ENCODE measurements at regions not wholly inside any gene's neighbourhood (a gene's known extent, or its start where the extent isn't known, plus 50 kb on each side); places are given as distances from the start of the nearest gene placed in this dataset.

DNA sequence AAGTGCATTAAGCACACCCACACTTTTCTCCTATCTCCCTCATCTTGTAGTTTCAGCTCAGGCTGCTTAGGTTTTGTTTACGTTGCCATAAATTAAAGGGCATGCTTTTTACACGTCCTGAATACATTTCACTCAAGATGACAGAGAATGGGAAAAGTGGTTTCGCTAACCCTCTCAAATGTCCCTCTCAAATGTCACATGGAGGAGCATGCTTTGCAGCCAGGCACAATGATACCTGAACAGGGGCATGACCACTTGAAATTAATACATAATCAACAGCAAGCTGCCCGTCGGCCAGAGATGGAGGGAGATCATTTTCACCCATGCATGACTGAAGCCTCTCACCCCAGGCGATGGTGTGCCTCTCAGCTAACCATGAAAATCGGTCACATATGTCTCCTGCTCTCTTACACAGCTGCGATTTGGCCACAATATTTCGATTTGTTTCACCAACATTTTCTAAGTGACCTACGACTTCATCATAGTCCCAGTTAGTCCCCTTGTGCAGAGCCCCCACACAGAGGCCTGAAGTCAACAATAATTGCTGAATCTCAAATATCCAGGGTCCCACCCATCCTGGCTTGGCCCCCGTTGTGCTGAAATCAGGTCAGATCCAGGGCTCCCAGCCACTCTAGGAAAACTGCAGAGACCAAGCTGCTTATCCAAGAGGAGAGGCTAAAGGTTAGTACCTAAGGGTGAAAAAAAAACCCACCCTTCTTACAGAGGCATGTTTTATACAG, 373.9 kb upstream of the NFE2L3 start:
- DNase-seq: no peak
- H3K4me3 ChIP-seq (ENCODE audit: low read depth, low read length): no peak overlapping the region
- no peaks in the 10 kb centered on the region for H3K9me3 ChIP-seq (ENCODE audit: severe bottlenecking)
- no peak overlapping the region for H3K27ac ChIP-seq
- no peaks in the 10 kb centered on the region for H3K36me3 ChIP-seq
- TF ChIP-seq, protein P1, sequence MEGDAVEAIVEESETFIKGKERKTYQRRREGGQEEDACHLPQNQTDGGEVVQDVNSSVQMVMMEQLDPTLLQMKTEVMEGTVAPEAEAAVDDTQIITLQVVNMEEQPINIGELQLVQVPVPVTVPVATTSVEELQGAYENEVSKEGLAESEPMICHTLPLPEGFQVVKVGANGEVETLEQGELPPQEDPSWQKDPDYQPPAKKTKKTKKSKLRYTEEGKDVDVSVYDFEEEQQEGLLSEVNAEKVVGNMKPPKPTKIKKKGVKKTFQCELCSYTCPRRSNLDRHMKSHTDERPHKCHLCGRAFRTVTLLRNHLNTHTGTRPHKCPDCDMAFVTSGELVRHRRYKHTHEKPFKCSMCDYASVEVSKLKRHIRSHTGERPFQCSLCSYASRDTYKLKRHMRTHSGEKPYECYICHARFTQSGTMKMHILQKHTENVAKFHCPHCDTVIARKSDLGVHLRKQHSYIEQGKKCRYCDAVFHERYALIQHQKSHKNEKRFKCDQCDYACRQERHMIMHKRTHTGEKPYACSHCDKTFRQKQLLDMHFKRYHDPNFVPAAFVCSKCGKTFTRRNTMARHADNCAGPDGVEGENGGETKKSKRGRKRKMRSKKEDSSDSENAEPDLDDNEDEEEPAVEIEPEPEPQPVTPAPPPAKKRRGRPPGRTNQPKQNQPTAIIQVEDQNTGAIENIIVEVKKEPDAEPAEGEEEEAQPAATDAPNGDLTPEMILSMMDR (IDR thresholded peaks at IDR 0.05; ENCODE audit: low read depth, low read length): no peak
- H3K27me3 ChIP-seq (ENCODE audit: insufficient read depth, low read depth, severe bottlenecking): no peaks in the 10 kb centered on the region

DNA sequence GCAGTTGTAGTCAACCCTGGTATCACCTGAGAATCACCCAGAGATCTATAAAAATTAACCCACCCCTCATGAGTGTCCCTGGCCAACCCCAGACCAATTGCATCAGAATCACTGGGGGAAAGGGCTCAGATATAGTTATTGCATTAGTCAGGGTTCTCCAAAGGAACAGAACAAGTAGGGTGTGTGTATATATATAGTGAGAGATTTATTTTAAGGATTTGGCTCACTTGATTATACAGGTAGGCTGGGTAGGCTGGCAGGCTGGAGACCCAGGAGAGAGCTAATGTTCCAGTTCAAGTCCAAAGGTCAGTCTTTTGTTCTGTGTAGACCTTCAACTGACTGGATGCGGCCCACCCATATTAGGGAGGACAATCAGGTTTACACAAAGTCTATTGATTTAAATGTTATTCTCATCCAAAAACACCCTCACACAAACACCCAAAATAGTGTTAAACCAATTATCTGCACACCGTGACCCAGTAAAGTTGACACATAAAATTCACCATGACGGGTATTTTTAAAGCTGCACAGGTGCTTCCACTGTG, 372.9 kb upstream of the NFE2L3 start:
- DNase-seq: no peak

DNA sequence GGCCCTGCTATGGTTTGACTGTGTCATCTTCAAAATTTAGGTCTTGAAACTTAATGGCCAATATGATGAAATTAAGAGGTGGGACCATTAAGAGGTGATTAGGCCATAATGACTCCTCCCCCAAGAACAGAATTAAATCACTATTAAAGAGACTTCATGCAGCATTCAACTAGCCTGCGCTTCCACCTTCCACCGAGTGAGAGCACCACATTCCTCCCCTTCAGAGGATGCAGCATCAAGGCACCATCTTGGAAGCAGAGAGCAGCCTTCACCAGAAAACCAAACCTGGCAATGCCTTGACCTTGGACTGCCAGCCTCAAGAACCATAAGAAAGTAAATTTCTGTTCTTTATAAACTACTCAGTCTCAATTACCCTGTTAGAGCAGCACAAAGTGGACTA, 371.1 kb upstream of the NFE2L3 start:
- H3K4me3 ChIP-seq (ENCODE audit: low read depth, low read length): no peak overlapping the region
- no peaks in the 10 kb centered on the region for H3K36me3 ChIP-seq
- H3K27ac ChIP-seq: no peak overlapping the region
- H3K9me3 ChIP-seq (ENCODE audit: severe bottlenecking): no peaks in the 10 kb centered on the region
- no peak for DNase-seq
- TF ChIP-seq, protein P1 (IDR thresholded peaks at IDR 0.05; ENCODE audit: low read depth, low read length): no peak
- H3K27me3 ChIP-seq (ENCODE audit: insufficient read depth, low read depth, severe bottlenecking): no peaks in the 10 kb centered on the region

More for the DNA sequence above, 372.9 kb upstream of the NFE2L3 start:
- no peaks in the 10 kb centered on the region for H3K27me3 ChIP-seq (ENCODE audit: insufficient read depth, low read depth, severe bottlenecking)
- H3K4me3 ChIP-seq (ENCODE audit: low read depth, low read length): no peak overlapping the region
- TF ChIP-seq, protein P1 (IDR thresholded peaks at IDR 0.05; ENCODE audit: low read depth, low read length): no peak
- no peak overlapping the region for H3K27ac ChIP-seq
- H3K36me3 ChIP-seq: no peaks in the 10 kb centered on the region
- no peaks in the 10 kb centered on the region for H3K9me3 ChIP-seq (ENCODE audit: severe bottlenecking)

DNA sequence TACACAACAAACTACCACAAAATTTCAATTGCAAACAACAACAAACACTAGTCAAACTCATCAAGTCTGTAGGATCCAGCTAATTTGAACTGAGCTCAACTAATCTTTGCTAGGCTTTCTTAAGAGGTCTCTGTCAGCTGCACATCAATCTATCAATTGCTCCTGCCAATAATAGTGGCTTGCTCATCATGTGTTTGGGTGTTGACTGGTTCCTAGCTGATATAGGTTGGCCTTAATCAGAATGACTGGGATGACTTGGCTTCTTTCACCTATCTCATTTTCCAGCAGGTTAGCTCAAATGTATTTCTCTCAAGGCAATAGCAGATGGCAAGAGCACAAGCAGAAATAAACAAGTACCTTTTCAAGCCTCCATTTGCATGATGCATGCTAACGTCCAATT, 370.3 kb upstream of the NFE2L3 start:
- no peaks in the 10 kb centered on the region for H3K9me3 ChIP-seq (ENCODE audit: severe bottlenecking)
- H3K27me3 ChIP-seq (ENCODE audit: insufficient read depth, low read depth, severe bottlenecking): no peaks in the 10 kb centered on the region
- H3K27ac ChIP-seq: no peak overlapping the region
- H3K36me3 ChIP-seq: no peaks in the 10 kb centered on the region
- TF ChIP-seq, protein P1 (IDR thresholded peaks at IDR 0.05; ENCODE audit: low read depth, low read length): no peak
- H3K4me3 ChIP-seq (ENCODE audit: low read depth, low read length): no peak overlapping the region
- DNase-seq: no peak

DNA sequence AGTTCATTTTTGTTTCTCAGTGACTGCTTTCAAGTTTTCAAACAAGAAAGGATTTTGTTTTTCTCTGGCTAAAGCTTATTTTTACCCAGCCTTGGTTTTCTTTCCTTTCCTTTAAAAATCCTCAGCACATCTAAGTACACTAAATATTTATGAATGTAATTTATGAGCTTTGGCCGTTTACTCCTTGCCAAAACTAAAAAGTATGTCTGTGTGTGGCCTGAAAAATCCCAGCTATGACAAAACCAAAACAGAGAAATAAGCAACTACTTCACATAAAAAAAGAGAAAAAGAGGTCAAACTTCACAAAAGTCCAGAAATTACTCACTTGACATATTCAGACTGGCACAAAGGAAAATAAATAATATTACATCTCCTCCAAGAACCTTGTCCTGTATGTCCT, 365.1 kb upstream of the NFE2L3 start:
- DNase-seq: no peak

More for the DNA sequence above, 365.1 kb upstream of the NFE2L3 start:
- TF ChIP-seq, protein P1 (IDR thresholded peaks at IDR 0.05; ENCODE audit: low read depth, low read length): no peak
- Histone ChIP-seq H3K27me3 (ENCODE audit: insufficient read depth, low read depth, severe bottlenecking) (no peaks in the 10 kb centered on the region), H3K36me3 (no peaks in the 10 kb centered on the region), H3K9me3 (ENCODE audit: severe bottlenecking) (no peaks in the 10 kb centered on the region), H3K27ac (no peak overlapping the region), H3K4me3 (ENCODE audit: low read depth, low read length) (no peak overlapping the region)

Measured in WERI-Rb-1 (cell line).